Gastrocnemius medialis (tissue), 4 donors: ENCODE measurements at regions not wholly inside any gene's neighbourhood (a gene's known extent, or its start where the extent isn't known, plus 50 kb on each side); places are given as distances from the start of the nearest gene placed in this dataset.

Experiments used
- ATAC-seq, 2 donors: fragments of 150-250 bp; one replicate each; pipeline ENCODE4 v1.9.1; 2016
- DNase-seq, 2 donors: peaks; one replicate each; pipeline ENCODE4 v3.0.0-alpha.2; 2019
- H3K27ac ChIP-seq, 4 donors: fragments of 200-600 bp; sonication (generic); 1 replicate in 1 of 4; 2 replicates in 3 of 4; pipeline ENCODE4 v1.5.1; 2016 to 2018; ENCODE audit warnings: mild to moderate bottlenecking in 2 of 4, moderate library complexity in 1 of 4
- H3K27me3 ChIP-seq, 3 donors: fragments of 200-600 bp; sonication (generic) in 2 of 3; 1 replicate in 1 of 3; 2 replicates in 2 of 3; pipeline versions ENCODE4 v1.5.1 to v1.6.0; 2016 to 2019; ENCODE audit warnings: mild to moderate bottlenecking in 1 of 3, moderate library complexity in 1 of 3
- H3K36me3 ChIP-seq, 2 donors: fragments of 200-600 bp; sonication (generic) in 1 of 2; one replicate each; pipeline ENCODE4 v1.5.1; 2017 to 2018
- H3K4me1 ChIP-seq, 2 donors: fragments of 200-600 bp; sonication (generic) in 1 of 2; one replicate each; pipeline ENCODE4 v1.5.1; 2016 to 2017; ENCODE audit warnings: mild to moderate bottlenecking in 2 of 2
- H3K4me3 ChIP-seq, 4 donors: fragments of 200-600 bp; sonication (generic) in 3 of 4; 1 replicate in 1 of 4; 2 replicates in 3 of 4; pipeline ENCODE4 v1.5.1; 2016 to 2019; ENCODE audit warnings: mild to moderate bottlenecking in 2 of 4
- H3K9me3 ChIP-seq, 3 donors: fragments of 200-600 bp; sonication (generic) in 2 of 3; 1 replicate in 1 of 3; 2 replicates in 2 of 3; pipeline ENCODE4 v1.5.1; 2016 to 2019
- CTCF ChIP-seq, 5 experiments: fragments of 450-650 bp in 3 of 5; fragments of 200-600 bp in 2 of 5; sonication (generic) in 2 of 5; IDR thresholded peaks in 4 of 5; conservative IDR thresholded peaks in 1 of 5; 1 replicate in 4 of 5; 2 replicates in 1 of 5; pipeline ENCODE4 v1.5.1; 2016 to 2019; ENCODE audit warnings: antibody characterized with exemption in 5 of 5, mild to moderate bottlenecking in 3 of 5, moderate library complexity in 3 of 5
- POLR2A ChIP-seq, 2 donors: fragments of 450-650 bp; IDR thresholded peaks; one replicate each; pipeline ENCODE4 v1.6.1; 2017; ENCODE audit warnings: antibody characterized with exemption in 2 of 2, mild to moderate bottlenecking in 2 of 2, moderate library complexity in 2 of 2
- in situ Hi-C, 4 donors: fragments of 200-750 bp; cut with MboI; loops; one replicate each; pipeline versions ENCODE4 v1.15.0 to v1.8.0; 2017; ENCODE audit warnings: low sequenced_read_pairs in 4 of 4
- intact Hi-C: fragments of 100-400 bp; cut with DNase I; formaldehyde crosslinking; loops from one replicate; pipeline ENCODE4 v1.15.1; 2023; ENCODE audit warnings: low total_unique reads

DNA sequence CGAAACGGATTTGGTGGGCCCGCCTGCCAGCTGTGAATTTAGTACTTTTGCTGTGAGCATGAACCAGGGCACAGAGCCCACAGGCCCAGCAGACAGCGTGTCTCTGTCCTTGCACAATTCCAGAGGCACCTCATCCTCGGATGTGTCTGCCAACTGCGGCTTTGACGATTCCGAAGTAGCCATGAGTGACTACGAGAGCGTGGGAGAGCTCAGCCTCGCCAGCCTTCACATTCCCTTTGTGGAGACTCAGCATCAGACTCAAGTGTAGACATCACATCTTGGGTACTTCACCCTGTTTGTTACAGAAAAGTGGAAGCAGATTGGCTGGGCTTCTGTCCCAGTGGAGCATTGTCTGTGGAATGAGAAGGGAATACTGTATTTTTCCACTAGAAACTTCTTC, 78.6 kb upstream of the MTNR1B start:
- Histone ChIP-seq H3K27ac (no peak overlapping the region), H3K27me3 (no peaks in the 10 kb centered on the region), H3K4me1 (no peaks in the 10 kb centered on the region), H3K9me3 (no peaks in the 10 kb centered on the region), H3K36me3 (no peaks in the 10 kb centered on the region), H3K4me3 (no peak overlapping the region)
- no peak for DNase-seq
- ATAC-seq: no peak
- in situ Hi-C loops (no loop called here), intact Hi-C loops (no loop called here)
- TF ChIP-seq POLR2A (IDR thresholded peaks at IDR 0.05) (no peak), CTCF (IDR thresholded peaks at IDR 0.05 in 4 of 5, conservative IDR thresholded peaks at IDR 0.05 in 1 of 5) (no peak)

DNA sequence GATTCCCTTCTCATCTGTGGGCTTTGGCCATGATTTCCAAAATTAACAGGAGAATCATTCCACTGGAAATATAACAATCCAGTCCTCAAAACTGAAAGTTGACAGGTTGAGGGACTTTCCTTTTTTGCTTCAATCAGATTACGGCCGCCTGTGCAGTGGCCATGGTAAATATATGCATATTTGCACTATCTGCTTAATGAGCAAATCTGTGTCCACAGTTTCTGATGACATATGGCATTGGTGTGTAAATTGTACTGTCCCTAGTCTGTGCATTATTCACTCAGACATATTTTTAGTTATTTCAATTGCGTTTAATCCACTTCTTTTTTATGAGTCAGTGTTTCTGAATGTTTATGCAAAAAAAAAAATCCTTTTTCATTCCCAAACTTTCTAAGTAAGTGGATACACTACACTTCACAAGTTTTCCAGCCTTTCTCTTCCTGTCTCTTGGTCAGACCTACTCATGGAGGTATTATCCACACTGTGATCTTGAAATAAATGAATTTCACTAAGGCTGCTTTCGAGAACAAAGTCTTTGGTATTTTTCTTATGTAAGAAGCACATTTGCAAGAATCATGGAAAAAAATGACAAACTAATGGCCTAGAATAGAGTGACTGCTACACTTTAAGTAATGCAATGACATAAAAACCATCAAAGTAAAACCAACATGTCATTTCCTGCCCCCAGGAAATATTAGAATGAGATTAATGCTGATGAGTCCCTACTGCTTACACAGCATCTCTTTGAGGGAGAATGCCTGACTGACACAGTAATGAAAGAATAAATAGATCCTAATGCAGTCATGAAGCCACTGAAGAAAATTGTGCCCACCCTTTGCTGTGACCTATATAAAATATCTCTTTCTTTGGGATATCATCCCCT, 76.4 kb upstream of the MTNR1B start:
- no peak overlapping the region for H3K27ac ChIP-seq
- no peak for ATAC-seq
- DNase-seq: no peak
- no peak overlapping the region for H3K4me3 ChIP-seq
- intact Hi-C loops (no loop called here), in situ Hi-C loops (no loop called here)
- H3K9me3 ChIP-seq: no peaks in the 10 kb centered on the region
- no peak for TF ChIP-seq CTCF (IDR thresholded peaks at IDR 0.05 in 4 of 5, conservative IDR thresholded peaks at IDR 0.05 in 1 of 5)
- no peak for TF ChIP-seq POLR2A (IDR thresholded peaks at IDR 0.05)
- no peaks in the 10 kb centered on the region for H3K4me1 ChIP-seq
- H3K36me3 ChIP-seq: no peaks in the 10 kb centered on the region
- no peaks in the 10 kb centered on the region for H3K27me3 ChIP-seq

DNA sequence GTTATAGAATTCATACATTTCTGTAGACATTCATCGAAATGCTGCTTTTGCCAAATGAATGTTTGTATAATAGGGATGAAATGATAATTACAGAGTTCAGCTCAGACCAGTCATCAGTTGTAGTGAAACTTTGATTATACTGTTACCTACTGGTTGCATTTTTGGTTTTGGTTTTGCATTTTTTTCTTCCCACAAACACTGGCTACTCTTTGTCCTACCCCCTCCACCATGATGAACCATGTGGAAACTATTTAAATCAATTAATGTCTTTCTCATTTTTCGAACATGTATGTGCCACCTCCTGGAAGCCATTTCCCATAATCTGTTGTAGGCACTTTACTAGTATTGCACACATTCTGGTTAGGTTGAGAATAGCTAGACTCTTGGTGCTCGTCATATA, 75.3 kb upstream of the MTNR1B start:
- Histone ChIP-seq H3K36me3 (no peaks in the 10 kb centered on the region), H3K4me1 (no peaks in the 10 kb centered on the region), H3K27me3 (no peaks in the 10 kb centered on the region), H3K4me3 (no peak overlapping the region), H3K27ac (no peak overlapping the region), H3K9me3 (no peaks in the 10 kb centered on the region)
- no peak for DNase-seq
- in situ Hi-C loops: no loop called here
- TF ChIP-seq POLR2A (IDR thresholded peaks at IDR 0.05): no peak
- no peak for TF ChIP-seq CTCF (IDR thresholded peaks at IDR 0.05 in 4 of 5, conservative IDR thresholded peaks at IDR 0.05 in 1 of 5)
- intact Hi-C loops: no loop called here
- no peak for ATAC-seq

DNA sequence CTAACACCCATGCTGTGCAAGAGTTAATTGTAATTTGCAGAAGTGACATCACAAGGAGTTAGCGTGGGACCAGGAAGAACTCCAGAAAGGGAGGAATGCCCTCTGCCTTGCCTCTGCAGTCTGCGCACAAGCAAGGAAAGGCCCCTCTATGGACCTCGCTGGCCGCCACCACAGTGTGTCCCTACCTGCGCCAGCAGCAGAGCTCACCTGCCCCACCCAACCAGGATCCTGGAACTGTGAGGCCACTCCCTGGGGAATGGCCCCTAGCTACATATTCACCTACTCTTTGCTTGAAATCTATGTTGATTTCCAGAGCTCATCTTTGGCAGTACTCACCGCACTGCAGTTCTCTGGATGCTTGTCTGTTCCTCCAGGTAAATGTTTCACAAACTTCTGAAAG, 72.0 kb upstream of the MTNR1B start:
- DNase-seq (no peak), ATAC-seq (no peak)
- TF ChIP-seq POLR2A (IDR thresholded peaks at IDR 0.05) (no peak), CTCF (IDR thresholded peaks at IDR 0.05 in 4 of 5, conservative IDR thresholded peaks at IDR 0.05 in 1 of 5) (no peak)
- no peaks in the 10 kb centered on the region for H3K36me3 ChIP-seq
- H3K9me3 ChIP-seq: no peaks in the 10 kb centered on the region
- H3K4me1 ChIP-seq: no peaks in the 10 kb centered on the region
- H3K27me3 ChIP-seq: no peaks in the 10 kb centered on the region
- no peak overlapping the region for H3K27ac ChIP-seq
- intact Hi-C loops: no loop called here
- no peak overlapping the region for H3K4me3 ChIP-seq
- in situ Hi-C loops: no loop called here

GRCh38 chr11:92902417-92902816, 67.0 kb upstream of the MTNR1B start:
- no peak overlapping the region for H3K4me3 ChIP-seq
- no peaks in the 10 kb centered on the region for H3K36me3 ChIP-seq
- H3K27me3 ChIP-seq: no peaks in the 10 kb centered on the region
- intact Hi-C loops (no loop called here), in situ Hi-C loops (no loop called here)
- H3K9me3 ChIP-seq: no peaks in the 10 kb centered on the region
- ATAC-seq: no peak
- no peak overlapping the region for H3K27ac ChIP-seq
- TF ChIP-seq POLR2A (IDR thresholded peaks at IDR 0.05) (no peak), CTCF (IDR thresholded peaks at IDR 0.05 in 4 of 5, conservative IDR thresholded peaks at IDR 0.05 in 1 of 5) (no peak)
- no peaks in the 10 kb centered on the region for H3K4me1 ChIP-seq
- DNase-seq: no peak
